ENCODE measurements at regions not wholly inside any gene's neighbourhood (a gene's known extent, or its start where the extent isn't known, plus 50 kb on each side); places are given as distances from the start of the nearest gene placed in this dataset.

DNA sequence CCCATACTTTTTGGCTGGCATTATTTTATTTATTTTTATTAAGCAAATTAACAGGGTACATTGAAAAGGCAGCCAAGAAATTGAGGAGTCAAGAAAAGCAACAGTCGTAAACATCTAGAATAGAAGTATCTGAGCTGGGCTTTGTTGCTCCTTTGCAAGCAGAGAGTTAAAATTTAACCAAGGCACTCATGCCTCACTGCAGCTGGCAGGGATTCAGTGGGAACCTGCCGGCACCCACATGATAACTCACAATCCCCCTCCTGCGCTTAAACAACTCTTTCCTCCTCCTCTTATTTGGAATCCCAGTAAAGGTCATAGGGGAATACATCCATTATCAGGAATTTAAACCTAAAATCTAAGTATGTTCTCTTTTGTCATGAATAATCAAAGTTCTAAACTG, 115.5 kb downstream of the SOX3 start:
- TF ChIP-seq, protein P1, sequence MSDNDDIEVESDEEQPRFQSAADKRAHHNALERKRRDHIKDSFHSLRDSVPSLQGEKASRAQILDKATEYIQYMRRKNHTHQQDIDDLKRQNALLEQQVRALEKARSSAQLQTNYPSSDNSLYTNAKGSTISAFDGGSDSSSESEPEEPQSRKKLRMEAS (IDR thresholded peaks at IDR 0.05), result no peak
- TF ChIP-seq, protein P2, sequence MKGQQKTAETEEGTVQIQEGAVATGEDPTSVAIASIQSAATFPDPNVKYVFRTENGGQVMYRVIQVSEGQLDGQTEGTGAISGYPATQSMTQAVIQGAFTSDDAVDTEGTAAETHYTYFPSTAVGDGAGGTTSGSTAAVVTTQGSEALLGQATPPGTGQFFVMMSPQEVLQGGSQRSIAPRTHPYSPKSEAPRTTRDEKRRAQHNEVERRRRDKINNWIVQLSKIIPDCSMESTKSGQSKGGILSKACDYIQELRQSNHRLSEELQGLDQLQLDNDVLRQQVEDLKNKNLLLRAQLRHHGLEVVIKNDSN (IDR thresholded peaks at IDR 0.05), result no peak
- TF ChIP-seq YY1 (IDR thresholded peaks at IDR 0.05; ENCODE audit: low read depth), result no peak
- no peak for TF ChIP-seq ZBTB7A (IDR thresholded peaks at IDR 0.05; ENCODE audit: low read depth)
- TF ChIP-seq TEAD4 (IDR thresholded peaks at IDR 0.05), result no peak
- TF ChIP-seq EP300 (IDR thresholded peaks at IDR 0.05; ENCODE audit: borderline replicate concordance), result no peak
- TF ChIP-seq CREB1 (IDR thresholded peaks at IDR 0.05; ENCODE audit: low read depth), result no peak
- TF ChIP-seq TCF12 (IDR thresholded peaks at IDR 0.05; ENCODE audit: low read depth), result no peak
- TF ChIP-seq EGR1 (IDR thresholded peaks at IDR 0.05), result no peak
- TF ChIP-seq CEBPB (IDR thresholded peaks at IDR 0.05), result no peak
